ENCODE measurements at regions not wholly inside any gene's neighbourhood (a gene's known extent, or its start where the extent isn't known, plus 50 kb on each side); places are given as distances from the start of the nearest gene placed in this dataset.

DNA sequence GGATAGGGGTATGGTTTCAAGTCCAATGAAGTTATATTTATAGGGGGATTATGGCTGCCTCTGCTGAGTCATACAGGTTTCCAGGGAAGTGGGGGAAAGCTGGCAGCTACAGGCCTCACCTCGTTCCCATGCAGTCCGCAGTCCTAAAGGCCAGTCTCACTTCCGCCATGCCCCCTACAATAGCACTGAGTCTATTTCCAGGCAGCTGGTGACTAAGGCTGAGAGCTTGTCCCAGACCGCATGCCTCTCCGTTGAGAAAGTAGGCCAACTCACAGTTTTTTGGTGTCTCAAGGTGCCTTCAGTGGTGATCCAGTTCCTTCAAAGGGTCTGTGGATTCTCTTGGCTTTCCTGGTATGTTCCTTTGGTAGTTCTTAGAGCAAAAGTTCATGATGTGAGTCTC is 203.9 kb upstream of the GLI3 start:
- Histone ChIP-seq H4K20me1 (replicated peaks; ENCODE audit: control insufficient read depth, extremely low read depth, insufficient read depth, low read length) (no peaks in the 10 kb centered on the region), H3K4me2 (ENCODE audit: insufficient read depth, low read length) (no peak overlapping the region), H3K9me3 (replicated peaks; ENCODE audit: control insufficient read depth, insufficient read depth, low read length) (no peaks in the 10 kb centered on the region), H3K9me1 (replicated peaks; ENCODE audit: control insufficient read depth, extremely low read depth, insufficient read depth, low read length) (no peaks in the 10 kb centered on the region), H3K9ac (replicated peaks; ENCODE audit: extremely low read depth, insufficient read depth, low read length) (no peak overlapping the region), H3K79me2 (ENCODE audit: control insufficient read depth, insufficient read depth, low read length) (no peaks in the 10 kb centered on the region), H3K27ac (ENCODE audit: insufficient read depth, low read depth, low read length) (no peak overlapping the region), H3K4me1 (ENCODE audit: control insufficient read depth, extremely low read depth, insufficient read depth, low read length) (no peaks in the 10 kb centered on the region), H2AFZ (ENCODE audit: low read depth, low read length) (no peak overlapping the region), H3K36me3 (ENCODE audit: control insufficient read depth in 2 of 2, extremely low read depth in 1 of 2, insufficient read depth in 2 of 2, low read length in 2 of 2) (no peaks in the 10 kb centered on the region), H3K4me3 (replicated peaks in 1 of 3; ENCODE audit: insufficient read depth in 1 of 3, low read depth in 1 of 3, low read length in 3 of 3) (no peak overlapping the region), H3K27me3 (ENCODE audit: control insufficient read depth in 2 of 2, insufficient read depth in 2 of 2, low read length in 2 of 2) (no peaks in the 10 kb centered on the region)
- FAIRE-seq (no peak), DNase-seq (ENCODE audit: low read depth, low spot score) (no peak)
- intact Hi-C loops (cut with micrococcal nuclease) (no loop called here), dilution Hi-C loops (cut with MboI; ENCODE audit: extremely low pct_ligation_motif_present, low sequenced_read_pairs) (no loop called here)
- ChIA-PET CTCF (no interaction called here), POLR2A (no interaction called here)
- TF ChIP-seq FOS (IDR thresholded peaks at IDR 0.05; ENCODE audit: borderline replicate concordance, insufficient read depth, low read length) (no peak), POLR2A (IDR thresholded peaks at IDR 0.05; ENCODE audit: low read depth, low read length) (no peak), POLR2AphosphoS5 (IDR thresholded peaks at IDR 0.05; ENCODE audit: insufficient read depth, low read depth, low read length) (no peak), JUN (IDR thresholded peaks at IDR 0.05; ENCODE audit: borderline replicate concordance, insufficient read depth, insufficient read length, low read depth) (no peak), MYC (IDR thresholded peaks at IDR 0.05; ENCODE audit: low read depth, low read length) (no peak)
- TF ChIP-seq, protein P1, sequence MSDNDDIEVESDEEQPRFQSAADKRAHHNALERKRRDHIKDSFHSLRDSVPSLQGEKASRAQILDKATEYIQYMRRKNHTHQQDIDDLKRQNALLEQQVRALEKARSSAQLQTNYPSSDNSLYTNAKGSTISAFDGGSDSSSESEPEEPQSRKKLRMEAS (IDR thresholded peaks at IDR 0.05; ENCODE audit: insufficient read depth, insufficient read length), result no peak
- BruUV-seq (replicated peaks), result no TSS peak

GRCh38 chr7:42432644-42433043 is 195.6 kb upstream of the GLI3 start:
- Histone ChIP-seq H3K9me1 (replicated peaks; ENCODE audit: control insufficient read depth, extremely low read depth, insufficient read depth, low read length) (no peaks in the 10 kb centered on the region), H3K4me3 (replicated peaks in 1 of 3; ENCODE audit: insufficient read depth in 1 of 3, low read depth in 1 of 3, low read length in 3 of 3) (no peak overlapping the region), H4K20me1 (replicated peaks; ENCODE audit: control insufficient read depth, extremely low read depth, insufficient read depth, low read length) (no peaks in the 10 kb centered on the region), H3K36me3 (ENCODE audit: control insufficient read depth in 2 of 2, extremely low read depth in 1 of 2, insufficient read depth in 2 of 2, low read length in 2 of 2) (no peaks in the 10 kb centered on the region), H2AFZ (ENCODE audit: low read depth, low read length) (no peak overlapping the region), H3K79me2 (ENCODE audit: control insufficient read depth, insufficient read depth, low read length) (no peaks in the 10 kb centered on the region), H3K4me1 (ENCODE audit: control insufficient read depth, extremely low read depth, insufficient read depth, low read length) (no peaks in the 10 kb centered on the region), H3K9ac (replicated peaks; ENCODE audit: extremely low read depth, insufficient read depth, low read length) (no peak overlapping the region), H3K27me3 (ENCODE audit: control insufficient read depth in 2 of 2, insufficient read depth in 2 of 2, low read length in 2 of 2) (no peaks in the 10 kb centered on the region), H3K9me3 (replicated peaks; ENCODE audit: control insufficient read depth, insufficient read depth, low read length) (no peaks in the 10 kb centered on the region), H3K4me2 (ENCODE audit: insufficient read depth, low read length) (no peak overlapping the region), H3K27ac (ENCODE audit: insufficient read depth, low read depth, low read length) (no peak overlapping the region)
- dilution Hi-C loops (cut with MboI; ENCODE audit: extremely low pct_ligation_motif_present, low sequenced_read_pairs), result no loop called here
- ChIA-PET POLR2A (no interaction called here), CTCF (no interaction called here)
- DNase-seq (ENCODE audit: low read depth, low spot score) (no peak), FAIRE-seq (no peak)
- TF ChIP-seq MYC (IDR thresholded peaks at IDR 0.05; ENCODE audit: low read depth, low read length) (no peak), JUN (IDR thresholded peaks at IDR 0.05; ENCODE audit: borderline replicate concordance, insufficient read depth, insufficient read length, low read depth) (no peak), EZH2 (IDR thresholded peaks at IDR 0.05; ENCODE audit: borderline replicate concordance, low read depth, low read length, severe bottlenecking) (no peak), POLR2AphosphoS5 (IDR thresholded peaks at IDR 0.05; ENCODE audit: insufficient read depth, low read depth, low read length) (no peak), CTCF (IDR thresholded peaks at IDR 0.05; ENCODE audit: extremely low read depth in 1 of 2, insufficient read depth in 1 of 2, low read depth in 1 of 2, low read length in 2 of 2) (no peak), FOS (IDR thresholded peaks at IDR 0.05; ENCODE audit: borderline replicate concordance, insufficient read depth, low read length) (no peak), POLR2A (IDR thresholded peaks at IDR 0.05; ENCODE audit: low read depth, low read length) (no peak), GATA2 (IDR thresholded peaks at IDR 0.05; ENCODE audit: insufficient read depth, insufficient read length, low read depth, low read length) (no peak)
- TF ChIP-seq, protein P1 (IDR thresholded peaks at IDR 0.05; ENCODE audit: insufficient read depth, insufficient read length), result no peak
- BruUV-seq (replicated peaks), result no TSS peak
- intact Hi-C loops (cut with micrococcal nuclease), result no loop called here
